ENCODE measurements at regions not wholly inside any gene's neighbourhood (a gene's known extent, or its start where the extent isn't known, plus 50 kb on each side); places are given as distances from the start of the nearest gene placed in this dataset.
A peak's percentile ranks its signal among the peaks of the same experiment; 100 is the strongest.

- no peak for DNase-seq
- intact Hi-C loops (cut with DNase I; ENCODE audit: low total_unique reads) = no loop called here
- peaks cover 0 to 46% (median 35%) of the 10 kb centered on the region in 8 donors for H3K9me3 ChIP-seq
Observed at GRCh38 chr6:101066481-101066880, 185.4 kb upstream of the ASCC3 start.

GRCh38 chr6:101069191-101069795 is 188.2 kb upstream of the ASCC3 start:
- intact Hi-C loops (cut with DNase I; ENCODE audit: low total_unique reads) = no loop called here

More at GRCh38 chr6:101066481-101066880, 185.4 kb upstream of the ASCC3 start:
- TF ChIP-seq CTCF (IDR thresholded peaks at IDR 0.05 in 8 of 11, conservative IDR thresholded peaks at IDR 0.05 in 3 of 11) = no peak
- TF ChIP-seq POLR2A (IDR thresholded peaks at IDR 0.05) = no peak
- TF ChIP-seq POLR2AphosphoS5 (IDR thresholded peaks at IDR 0.05) = no peak
- Histone ChIP-seq H3K4me1 (no peaks in the 10 kb centered on the region), H3K27me3 (replicated peaks in 1 of 7) (no peaks in the 10 kb centered on the region), H3K4me3 (no peak overlapping the region), H3K27ac (no peak overlapping the region), H3K36me3 (no peaks in the 10 kb centered on the region)
- 81 to 94% (median 88%) methylated on average over 10 to 12 of the region's 12 CpGs for WGBS, 5 donors

GRCh38 chr6:101070044-101070608 is 189.0 kb upstream of the ASCC3 start:
- TF ChIP-seq CTCF (IDR thresholded peaks at IDR 0.05 in 8 of 11, conservative IDR thresholded peaks at IDR 0.05 in 3 of 11) = no peak
- TF ChIP-seq POLR2A (IDR thresholded peaks at IDR 0.05) = no peak
- TF ChIP-seq POLR2AphosphoS5 (IDR thresholded peaks at IDR 0.05) = no peak
- intact Hi-C loops (cut with DNase I; ENCODE audit: low total_unique reads) = no loop called here
- Histone ChIP-seq H3K27me3 (replicated peaks in 1 of 7) (no peaks in the 10 kb centered on the region), H3K9me3 (peaks cover 0 to 43% (median 35%) of the 10 kb centered on the region in 8 donors), H3K4me3 (no peak overlapping the region), H3K36me3 (no peaks in the 10 kb centered on the region), H3K4me1 (no peaks in the 10 kb centered on the region), H3K27ac (no peak overlapping the region)
- 80 to 95% (median 88%) methylated on average over 6 to 23 of the region's 23 CpGs for WGBS, 5 donors
- peak; percentile 71 for DNase-seq

More at GRCh38 chr6:101069191-101069795, 188.2 kb upstream of the ASCC3 start:
- DNase-seq = no peak
- H3K27me3 ChIP-seq (replicated peaks in 1 of 7) = no peaks in the 10 kb centered on the region
- no peak overlapping the region for H3K4me3 ChIP-seq
- no peak overlapping the region for H3K27ac ChIP-seq
- no peaks in the 10 kb centered on the region for H3K36me3 ChIP-seq
- peaks cover 0 to 43% (median 35%) of the 10 kb centered on the region in 8 donors for H3K9me3 ChIP-seq
- no peaks in the 10 kb centered on the region for H3K4me1 ChIP-seq
- TF ChIP-seq POLR2AphosphoS5 (IDR thresholded peaks at IDR 0.05) = no peak
- no peak for TF ChIP-seq POLR2A (IDR thresholded peaks at IDR 0.05)
- no peak for TF ChIP-seq CTCF (IDR thresholded peaks at IDR 0.05 in 8 of 11, conservative IDR thresholded peaks at IDR 0.05 in 3 of 11)

GRCh38 chr6:101077344-101077743 is 196.2 kb upstream of the ASCC3 start:
- no peaks in the 10 kb centered on the region for H3K27me3 ChIP-seq (replicated peaks in 1 of 7)
- H3K36me3 ChIP-seq = no peaks in the 10 kb centered on the region
- DNase-seq = no peak
- TF ChIP-seq POLR2A (IDR thresholded peaks at IDR 0.05) (no peak), POLR2AphosphoS5 (IDR thresholded peaks at IDR 0.05) (no peak), CTCF (IDR thresholded peaks at IDR 0.05 in 8 of 11, conservative IDR thresholded peaks at IDR 0.05 in 3 of 11) (no peak)
- intact Hi-C loops (cut with DNase I; ENCODE audit: low total_unique reads) = no loop called here
- H3K27ac ChIP-seq = no peak overlapping the region
- peaks cover 0 to 23% (median 12%) of the 10 kb centered on the region in 8 donors for H3K9me3 ChIP-seq
- H3K4me1 ChIP-seq = peaks cover 0 to 5% (median 0%) of the 10 kb centered on the region in 6 donors
- H3K4me3 ChIP-seq = no peak overlapping the region
